Heart right ventricle (tissue), 16 donors: ENCODE measurements at regions not wholly inside any gene's neighbourhood (a gene's known extent, or its start where the extent isn't known, plus 50 kb on each side); places are given as distances from the start of the nearest gene placed in this dataset.
A peak's percentile ranks its signal among the peaks of the same experiment; 100 is the strongest.

ENCODE experiments used
- ATAC-seq, 8 donors: fragments of 200-7000 bp; cut with Tn5 transposase; one replicate each; pipeline ENCODE4 v1.9.1; 2020; ENCODE audit warnings: mild to moderate bottlenecking in 8 of 8, moderate library complexity in 8 of 8, moderate number of reproducible peaks in 1 of 8
- DNase-seq, 2 donors: peaks; one replicate each; pipeline ENCODE4 v3.0.0-alpha.2; 2020
- H3K27ac ChIP-seq, 10 donors: fragments of 200-600 bp; sonication (generic) in 2 of 10; one replicate each; pipeline versions ENCODE4 v1.5.0 to v1.8.0; 2020 to 2022; ENCODE audit warnings: mild to moderate bottlenecking in 3 of 10
- H3K27me3 ChIP-seq, 7 donors: fragments of 200-600 bp; one replicate each; pipeline ENCODE4 v1.8.0; 2021 to 2022; ENCODE audit warnings: mild to moderate bottlenecking in 2 of 7
- H3K36me3 ChIP-seq, 9 donors: fragments of 200-600 bp; sonication (generic) in 1 of 9; one replicate each; pipeline versions ENCODE4 v1.5.0 to v1.8.0; 2020 to 2022; ENCODE audit warnings: mild to moderate bottlenecking in 2 of 9
- H3K4me1 ChIP-seq, 9 donors: fragments of 200-600 bp; sonication (generic) in 1 of 9; one replicate each; pipeline versions ENCODE4 v1.5.0 to v1.8.0; 2020 to 2022; ENCODE audit warnings: mild to moderate bottlenecking in 4 of 9
- H3K4me3 ChIP-seq, 10 donors: fragments of 200-600 bp; sonication (generic) in 2 of 10; one replicate each; pipeline versions ENCODE4 v1.5.0 to v1.8.0; 2020 to 2022; ENCODE audit warnings: mild to moderate bottlenecking in 7 of 10, moderate library complexity in 2 of 10
- H3K9me3 ChIP-seq, 11 donors: fragments of 200-600 bp in 10 of 11; sonication (generic) in 2 of 11; one replicate each; pipeline versions ENCODE4 v1.5.0 to v1.8.0; 2013 to 2022; ENCODE audit warnings: mild to moderate bottlenecking in 2 of 11, control low read depth in 1 of 11, moderate library complexity in 1 of 11
- WGBS, 2 donors: extraction: QIAGEN DNeasy Blood & Tissue Kit; methylation state at CpG; one replicate each; pipeline ENCODE4 v1.1.7; 2013; ENCODE audit warnings: inconsistent platforms in 1 of 2; 5-methylcytosine and 5-hydroxymethylcytosine counted together
- intact Hi-C, 10 donors: fragments of 100-400 bp; cut with DNase I; formaldehyde crosslinking; loops; one replicate each; pipeline versions ENCODE4 v1.11.1 to v1.14.2; 2022
- TF ChIP-seq, protein P1 (sequence below), 9 donors: fragments of 200-600 bp; sonication (generic) in 2 of 9; IDR thresholded peaks; one replicate each; pipeline versions ENCODE4 v1.5.0 to v1.8.0; 2021 to 2022; ENCODE audit warnings: antibody characterized with exemption in 9 of 9, mild to moderate bottlenecking in 5 of 9, moderate library complexity in 1 of 9
- donor health status: Arrhythmogenic right ventricular cardiomyopathy.
- donor health status: ischemic (EF 13 %, LVEDD 7.1; RV severe dilation, severe dysfunction).
- donor health status: healthy with polysubstance abuse.
- donor health status: DM: no; HTN: yes; CAD: no.
- donor health status: DM: no; HTN: no; CAD: no.
- donor health status: ischemic (EF 25% LVEDD 6.9; RV normal size, moderate dysfunction).
- donor health status: ischemic (EF 25% LVEDD 5.7; RV mildly dilated, moderate dysfunction).
- donor health status: healthy.
- donor health status: DM: yes; HTN: yes; CAD: no.
- donor health status: Ischemic cardiomyopathy.
- donor health status: ischemic (EF 35%, LVEDD 5.7; RV mildly dilated, moderate dysfunction).
- donor health status: nonischemic (EF 11% LVEDD 7.7; RV severe dilation, severe dysfunction).
- donor health status: DM: yes; HTN: yes; CAD: no.
- donor health status: PGD.
- donor health status: ischemic (EF 29% LVEDD 5.4; RV normal size, mild dysfunction).
- donor health status: nonischemic (EF 23%, LVEDD 6.1; RV moderate dilation, normal function).

DNA sequence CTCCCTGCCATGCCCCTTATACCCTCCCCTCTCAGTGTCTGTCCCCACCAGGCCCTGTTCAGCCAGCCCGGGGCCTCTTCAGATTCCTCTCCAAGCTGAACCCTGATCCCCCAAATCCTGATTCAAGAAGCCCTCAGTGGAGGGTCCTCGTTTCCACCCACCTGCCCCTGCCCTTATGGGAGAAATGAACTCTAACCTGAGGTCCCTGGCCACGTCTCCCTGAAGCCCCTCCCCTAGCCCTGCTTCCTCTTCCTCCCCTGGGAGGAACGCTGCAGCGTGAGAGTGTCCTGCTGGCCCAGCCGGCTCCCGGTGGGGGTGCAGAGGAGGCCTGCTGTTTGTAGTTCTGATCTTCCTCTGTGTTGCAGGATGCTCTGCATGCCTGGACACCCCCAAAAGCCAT lies 56.7 kb upstream of the GLI2 start:
- ATAC-seq (peak in 2 of 8 donors; percentile 34 to 45), DNase-seq (no peak)
- peaks cover 0 to 4% (median 0%) of the 10 kb centered on the region in 11 donors for H3K9me3 ChIP-seq
- TF ChIP-seq, protein P1, sequence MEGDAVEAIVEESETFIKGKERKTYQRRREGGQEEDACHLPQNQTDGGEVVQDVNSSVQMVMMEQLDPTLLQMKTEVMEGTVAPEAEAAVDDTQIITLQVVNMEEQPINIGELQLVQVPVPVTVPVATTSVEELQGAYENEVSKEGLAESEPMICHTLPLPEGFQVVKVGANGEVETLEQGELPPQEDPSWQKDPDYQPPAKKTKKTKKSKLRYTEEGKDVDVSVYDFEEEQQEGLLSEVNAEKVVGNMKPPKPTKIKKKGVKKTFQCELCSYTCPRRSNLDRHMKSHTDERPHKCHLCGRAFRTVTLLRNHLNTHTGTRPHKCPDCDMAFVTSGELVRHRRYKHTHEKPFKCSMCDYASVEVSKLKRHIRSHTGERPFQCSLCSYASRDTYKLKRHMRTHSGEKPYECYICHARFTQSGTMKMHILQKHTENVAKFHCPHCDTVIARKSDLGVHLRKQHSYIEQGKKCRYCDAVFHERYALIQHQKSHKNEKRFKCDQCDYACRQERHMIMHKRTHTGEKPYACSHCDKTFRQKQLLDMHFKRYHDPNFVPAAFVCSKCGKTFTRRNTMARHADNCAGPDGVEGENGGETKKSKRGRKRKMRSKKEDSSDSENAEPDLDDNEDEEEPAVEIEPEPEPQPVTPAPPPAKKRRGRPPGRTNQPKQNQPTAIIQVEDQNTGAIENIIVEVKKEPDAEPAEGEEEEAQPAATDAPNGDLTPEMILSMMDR (IDR thresholded peaks at IDR 0.05): no peak
- H3K27me3 ChIP-seq: peaks cover 0 to 63% (median 39%) of the 10 kb centered on the region in 7 donors
- no peak overlapping the region for H3K4me3 ChIP-seq
- no peaks in the 10 kb centered on the region for H3K36me3 ChIP-seq
- no peak overlapping the region for H3K27ac ChIP-seq
- 47 to 59% methylated on average over 7 of the region's 7 CpGs for WGBS, 2 donors
- intact Hi-C loops: loop anchor here in 4 of 10 donors (5.0 to 10.0 kb wide), 7 partner anchors 94 to 574 kb away; no protein-coding TSS in a partner anchor
- H3K4me1 ChIP-seq: peaks cover 0 to 12% (median 4%) of the 10 kb centered on the region in 9 donors

DNA sequence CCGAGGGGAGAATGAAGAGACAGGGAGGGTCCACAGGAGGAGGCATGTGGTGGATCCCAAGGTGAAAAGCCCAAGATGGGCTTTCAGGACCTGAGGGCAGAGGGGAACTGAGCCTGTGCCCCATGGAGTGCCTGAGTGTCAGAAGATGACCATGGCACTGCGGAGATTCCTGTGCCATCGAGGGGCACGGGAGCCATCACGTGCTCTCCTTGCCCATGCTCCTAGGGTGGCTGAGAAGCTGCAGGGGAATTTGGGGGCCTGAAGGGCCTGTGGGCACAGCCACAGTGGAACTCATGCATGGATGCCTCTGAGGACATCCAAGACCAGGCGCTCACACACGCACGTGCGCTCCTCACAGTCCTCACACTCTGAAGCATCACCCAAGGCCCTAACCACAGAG lies 56.1 kb upstream of the GLI2 start:
- ATAC-seq (peak in 2 of 8 donors; percentile 15 to 20), DNase-seq (no peak)
- peaks cover 0 to 4% (median 0%) of the 10 kb centered on the region in 11 donors for H3K9me3 ChIP-seq
- intact Hi-C loops: loop anchor here in 4 of 10 donors (5.0 to 10.0 kb wide), 7 partner anchors 95 to 575 kb away; no protein-coding TSS in a partner anchor
- no peak overlapping the region for H3K27ac ChIP-seq
- 92 to 94% methylated on average over 9 of the region's 9 CpGs for WGBS, 2 donors
- H3K36me3 ChIP-seq: no peaks in the 10 kb centered on the region
- H3K4me1 ChIP-seq: peaks cover 0 to 12% (median 4%) of the 10 kb centered on the region in 9 donors
- H3K4me3 ChIP-seq: no peak overlapping the region
- TF ChIP-seq, protein P1 (IDR thresholded peaks at IDR 0.05): no peak
- peaks cover 0 to 64% (median 39%) of the 10 kb centered on the region in 7 donors for H3K27me3 ChIP-seq

DNA sequence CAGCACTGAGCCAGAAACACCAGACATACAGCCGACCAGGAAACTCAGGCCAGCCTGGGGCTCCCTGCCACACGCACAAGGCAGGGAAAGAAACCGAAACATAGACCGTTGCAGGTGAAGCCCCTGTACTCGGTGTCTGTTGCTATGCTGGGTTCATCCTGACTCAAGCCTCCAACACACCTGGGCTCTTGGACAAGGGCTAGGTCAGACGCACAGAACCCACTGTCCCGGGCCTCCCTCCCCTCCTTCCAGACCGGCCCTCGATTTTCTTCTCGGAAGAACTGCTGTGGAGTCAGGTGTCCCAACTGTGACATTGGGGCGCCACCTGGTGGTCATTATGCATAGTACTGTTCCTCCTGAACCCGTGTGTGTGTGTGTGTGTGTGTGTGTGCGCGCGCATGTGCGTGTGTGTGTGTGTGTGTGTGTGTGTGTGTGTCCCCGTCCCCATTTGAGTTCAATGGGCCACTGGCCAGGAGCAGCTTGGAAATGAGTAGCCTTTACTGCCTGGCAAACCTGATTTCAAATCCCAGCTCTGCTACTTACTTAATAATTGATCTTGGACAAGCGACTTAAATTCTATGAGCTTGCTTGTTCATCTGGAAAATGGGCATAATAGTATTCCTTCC lies 55.4 kb upstream of the GLI2 start:
- Histone ChIP-seq H3K4me1 (peaks cover 0 to 12% (median 4%) of the 10 kb centered on the region in 9 donors), H3K36me3 (no peaks in the 10 kb centered on the region), H3K4me3 (no peak overlapping the region), H3K9me3 (peaks cover 0 to 4% (median 0%) of the 10 kb centered on the region in 11 donors), H3K27me3 (peaks cover 0 to 66% (median 36%) of the 10 kb centered on the region in 7 donors), H3K27ac (no peak overlapping the region)
- ATAC-seq: peak; percentile 75 to 93 (median 76)
- intact Hi-C loops: loop anchor here in 6 of 10 donors (1.0 to 10.0 kb wide), 9 partner anchors 336 to 1035 kb away; no protein-coding TSS in a partner anchor
- 18 to 23% methylated on average over 15 to 16 of the region's 18 CpGs for whole genome bisulfite sequencing, 2 donors
- DNase-seq: peak; percentile 69 to 81
- TF ChIP-seq, protein P1 (IDR thresholded peaks at IDR 0.05): peak; percentile 28 to 63 (median 55)

DNA sequence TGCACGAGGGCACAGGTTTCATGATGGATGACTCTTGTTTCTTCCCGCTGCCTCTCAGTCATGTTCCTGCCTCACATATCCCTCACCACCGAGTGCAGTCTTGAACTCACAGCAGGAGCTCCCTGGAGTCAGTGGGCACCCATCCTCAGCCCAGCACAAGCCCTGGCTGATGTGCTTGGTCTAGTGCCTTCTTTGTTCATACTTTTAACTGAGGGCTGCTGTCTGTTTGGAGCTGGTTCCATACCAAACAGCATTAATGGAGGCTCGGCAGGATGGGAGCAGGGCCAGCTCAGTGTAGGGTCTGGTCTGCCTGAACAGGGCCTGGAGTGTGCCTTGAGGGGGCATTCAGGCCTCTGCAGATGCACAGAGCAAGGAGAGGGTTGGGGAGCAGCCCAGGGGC lies 54.5 kb upstream of the GLI2 start:
- H3K36me3 ChIP-seq: no peaks in the 10 kb centered on the region
- intact Hi-C loops: loop anchor here in 5 of 10 donors (2.0 to 10.0 kb wide), 7 partner anchors 338 to 1036 kb away; no protein-coding TSS in a partner anchor

More for the DNA sequence above, 54.5 kb upstream of the GLI2 start:
- no peak overlapping the region for H3K27ac ChIP-seq
- peaks cover 0 to 12% (median 4%) of the 10 kb centered on the region in 9 donors for H3K4me1 ChIP-seq
- DNase-seq (no peak), ATAC-seq (no peak)
- no peak overlapping the region for H3K4me3 ChIP-seq
- no peaks in the 10 kb centered on the region for H3K9me3 ChIP-seq
- TF ChIP-seq, protein P1 (IDR thresholded peaks at IDR 0.05): no peak
- H3K27me3 ChIP-seq: peaks cover 0 to 65% (median 27%) of the 10 kb centered on the region in 7 donors
- 62 to 63% methylated on average over 4 of the region's 4 CpGs for WGBS, 2 donors
